Caco-2 (cell line): ENCODE measurements at regions not wholly inside any gene's neighbourhood (a gene's known extent, or its start where the extent isn't known, plus 50 kb on each side); places are given as distances from the start of the nearest gene placed in this dataset.

Experiments used
- BruUV-seq: library from RNA; stranded (reverse); fragments of 400-500 nt; replicated peaks from 2 replicates; lab custom pipeline; 2021; lab: Mats Ljungman, UMichigan
- CTCF ChIA-PET: fragments of 300-600 bp; sonication (Branson Sonifier 250); formaldehyde crosslinking; loops from one replicate; lab custom pipeline; 2022; ENCODE audit warnings: antibody characterized with exemption; lab: Charles Lee
- POLR2A ChIA-PET: fragments of 300-600 bp; sonication (Branson Sonifier 250); formaldehyde crosslinking; loops from one replicate; lab custom pipeline; 2022; ENCODE audit warnings: antibody characterized with exemption; lab: Charles Lee
- DNase-seq, 2 experiments: peaks; one replicate each; pipeline versions ENCODE4 v3.0.0 to v3.0.0-alpha.2; 2020 to 2022
- H3K27me3 ChIP-seq: replicated peaks from 2 replicates; pipeline ENCODE4 v1.6.0; 2011; ENCODE audit warnings: low read length; ENCODE audit not compliant: control insufficient read depth, insufficient read depth
- H3K36me3 ChIP-seq: 2 replicates; pipeline ENCODE4 v1.5.1; 2011; ENCODE audit warnings: low read length; ENCODE audit not compliant: control insufficient read depth, insufficient read depth
- H3K4me1 ChIP-seq: fragments of 250-450 bp; sonication (Bioruptor Pico); 2 replicates; pipeline ENCODE4 v1.5.1; 2020; ENCODE audit warnings: mild to moderate bottlenecking
- H3K4me3 ChIP-seq: 2 replicates; pipeline ENCODE4 v1.5.1; 2011; ENCODE audit warnings: low read depth, mild to moderate bottlenecking, control low read depth, low read length
- H3K9me3 ChIP-seq: fragments of 250-450 bp; sonication (Bioruptor Pico); 2 replicates; pipeline ENCODE4 v1.5.1; 2020; ENCODE audit warnings: mild to moderate bottlenecking, moderate library complexity
- H3K27ac Mint-ChIP-seq: one replicate; pipeline ENCODE4 v1.8.0; 2022; ENCODE audit warnings: mixed read lengths; ENCODE audit not compliant: unreplicated experiment
- H3K27me3 Mint-ChIP-seq: one replicate; pipeline ENCODE4 v1.8.0; 2022; ENCODE audit warnings: mixed read lengths; ENCODE audit not compliant: insufficient read depth, unreplicated experiment
- H3K36me3 Mint-ChIP-seq: one replicate; pipeline ENCODE4 v1.8.0; 2022; ENCODE audit warnings: mild to moderate bottlenecking, mixed read lengths; ENCODE audit not compliant: insufficient read depth, unreplicated experiment
- H3K4me1 Mint-ChIP-seq: one replicate; pipeline ENCODE4 v1.8.0; 2022; ENCODE audit warnings: low read depth, mixed read lengths; ENCODE audit not compliant: unreplicated experiment
- H3K4me3 Mint-ChIP-seq: one replicate; pipeline ENCODE4 v1.8.0; 2022; ENCODE audit warnings: mild to moderate bottlenecking, moderate library complexity, mixed read lengths; ENCODE audit not compliant: unreplicated experiment
- H3K9me3 Mint-ChIP-seq: one replicate; pipeline ENCODE4 v1.8.0; 2022; ENCODE audit warnings: mixed read lengths; ENCODE audit not compliant: unreplicated experiment
- intact Hi-C: fragments of 100-400 bp; cut with micrococcal nuclease; formaldehyde crosslinking; loops from one replicate; pipeline ENCODE4 v1.10.0; 2022; ENCODE audit not compliant: unreplicated experiment
- TF ChIP-seq, protein P1 (sequence below), 2 experiments: fragments of 200-600 bp in 1 of 2; IDR thresholded peaks; 1 replicate in 1 of 2; 2 replicates in 1 of 2; pipeline versions ENCODE4 v1.5.1 to v1.8.0; 2011 to 2022; ENCODE audit warnings: antibody characterized with exemption in 1 of 2, control low read depth in 1 of 2, inconsistent platforms in 1 of 2, low read depth in 1 of 2, low read length in 1 of 2, mild to moderate bottlenecking in 1 of 2, moderate library complexity in 1 of 2; ENCODE audit not compliant: insufficient read depth in 1 of 2, severe bottlenecking in 1 of 2, unreplicated experiment in 1 of 2

DNA sequence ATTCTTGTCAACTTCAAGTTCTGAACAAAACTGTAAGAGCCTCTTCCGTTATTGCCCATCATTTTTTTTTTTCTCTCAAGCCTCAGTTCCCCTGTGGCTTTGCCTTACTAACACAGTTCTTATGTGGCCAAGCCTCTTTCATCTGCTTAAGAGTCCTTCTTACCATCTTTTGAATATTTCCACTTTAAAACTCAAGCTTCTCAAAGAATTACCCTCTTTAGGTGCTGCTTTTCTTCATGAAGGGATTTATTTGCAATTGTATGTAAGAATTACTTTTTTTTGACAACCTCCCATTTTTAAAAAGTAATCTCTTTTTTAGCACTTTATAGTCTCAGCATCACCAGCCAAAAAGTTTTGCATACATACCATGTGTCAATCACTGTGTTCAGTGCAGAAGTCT is 240.2 kb upstream of the RMST start:
- Mint-ChIP-seq H3K27ac (no peak overlapping the region), H3K36me3 (no peaks in the 10 kb centered on the region), H3K27me3 (peaks cover 18% of the 10 kb centered on the region), H3K4me3 (no peak overlapping the region), H3K9me3 (no peaks in the 10 kb centered on the region), H3K4me1 (no peaks in the 10 kb centered on the region)
- H3K9me3 ChIP-seq: no peaks in the 10 kb centered on the region
- ChIA-PET POLR2A (no interaction called here), CTCF (no interaction called here)
- no peak for DNase-seq
- H3K4me3 ChIP-seq: no peak overlapping the region
- no TSS peak for BruUV-seq
- TF ChIP-seq, protein P1, sequence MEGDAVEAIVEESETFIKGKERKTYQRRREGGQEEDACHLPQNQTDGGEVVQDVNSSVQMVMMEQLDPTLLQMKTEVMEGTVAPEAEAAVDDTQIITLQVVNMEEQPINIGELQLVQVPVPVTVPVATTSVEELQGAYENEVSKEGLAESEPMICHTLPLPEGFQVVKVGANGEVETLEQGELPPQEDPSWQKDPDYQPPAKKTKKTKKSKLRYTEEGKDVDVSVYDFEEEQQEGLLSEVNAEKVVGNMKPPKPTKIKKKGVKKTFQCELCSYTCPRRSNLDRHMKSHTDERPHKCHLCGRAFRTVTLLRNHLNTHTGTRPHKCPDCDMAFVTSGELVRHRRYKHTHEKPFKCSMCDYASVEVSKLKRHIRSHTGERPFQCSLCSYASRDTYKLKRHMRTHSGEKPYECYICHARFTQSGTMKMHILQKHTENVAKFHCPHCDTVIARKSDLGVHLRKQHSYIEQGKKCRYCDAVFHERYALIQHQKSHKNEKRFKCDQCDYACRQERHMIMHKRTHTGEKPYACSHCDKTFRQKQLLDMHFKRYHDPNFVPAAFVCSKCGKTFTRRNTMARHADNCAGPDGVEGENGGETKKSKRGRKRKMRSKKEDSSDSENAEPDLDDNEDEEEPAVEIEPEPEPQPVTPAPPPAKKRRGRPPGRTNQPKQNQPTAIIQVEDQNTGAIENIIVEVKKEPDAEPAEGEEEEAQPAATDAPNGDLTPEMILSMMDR (IDR thresholded peaks at IDR 0.05; ENCODE audit: insufficient read depth in 1 of 2, low read depth in 1 of 2, low read length in 1 of 2, severe bottlenecking in 1 of 2, unreplicated experiment in 1 of 2): no peak
- no peaks in the 10 kb centered on the region for H3K36me3 ChIP-seq
- intact Hi-C loops: no loop called here
- H3K4me1 ChIP-seq: no peaks in the 10 kb centered on the region
- H3K27me3 ChIP-seq: no peaks in the 10 kb centered on the region; the same call in 1 of the 2 replicates

DNA sequence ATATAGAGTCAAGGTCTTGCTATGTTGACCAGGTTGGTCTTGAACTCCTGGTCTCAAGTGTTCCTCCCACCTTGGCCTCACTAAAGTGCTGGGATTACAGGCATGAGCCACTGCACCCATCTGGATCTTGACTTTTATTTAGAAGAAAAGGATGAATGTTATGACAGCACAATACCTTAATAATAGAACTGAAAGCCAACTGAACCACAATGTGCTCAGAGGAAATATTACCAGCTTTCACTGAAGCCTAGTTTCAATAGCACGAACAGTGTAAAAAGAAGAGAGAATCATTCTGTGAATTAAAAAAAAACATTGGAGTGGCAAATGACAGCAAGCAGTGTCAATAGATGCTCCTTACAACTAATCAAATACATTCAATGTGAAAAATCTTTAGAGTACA is 239.2 kb upstream of the RMST start:
- BruUV-seq: no TSS peak

DNA sequence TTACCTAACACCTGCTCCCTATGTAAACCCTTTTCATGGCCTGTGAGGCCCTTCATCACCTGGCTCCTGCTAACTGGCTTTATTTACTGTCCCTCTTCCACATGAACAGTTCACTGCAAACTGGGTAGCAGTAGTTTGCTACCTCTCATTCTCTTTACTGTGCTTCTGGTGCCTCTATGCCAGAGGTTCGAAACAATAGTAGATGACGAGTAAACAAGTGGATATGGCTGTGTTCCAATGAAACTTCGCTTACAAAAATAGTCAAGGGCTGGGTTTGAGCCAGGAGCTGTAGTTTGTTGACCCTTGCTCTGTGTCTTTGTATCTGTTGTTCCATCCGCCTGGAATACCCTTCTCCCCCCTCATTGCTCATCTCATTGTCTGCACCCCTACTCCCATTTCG is 233.6 kb upstream of the RMST start:
- no peak for DNase-seq
- Histone ChIP-seq H3K36me3 (no peaks in the 10 kb centered on the region), H3K4me3 (no peak overlapping the region), H3K9me3 (no peaks in the 10 kb centered on the region), H3K4me1 (no peaks in the 10 kb centered on the region), H3K27me3 (no peaks in the 10 kb centered on the region; the same call in 1 of the 2 replicates)
- TF ChIP-seq, protein P1 (IDR thresholded peaks at IDR 0.05; ENCODE audit: insufficient read depth in 1 of 2, low read depth in 1 of 2, low read length in 1 of 2, severe bottlenecking in 1 of 2, unreplicated experiment in 1 of 2): no peak
- Mint-ChIP-seq H3K4me3 (no peak overlapping the region), H3K4me1 (no peaks in the 10 kb centered on the region), H3K36me3 (no peaks in the 10 kb centered on the region), H3K9me3 (peaks cover 13% of the 10 kb centered on the region), H3K27me3 (peaks cover 10% of the 10 kb centered on the region), H3K27ac (no peak overlapping the region)
- ChIA-PET POLR2A (no interaction called here), CTCF (no interaction called here)
- intact Hi-C loops: no loop called here
- BruUV-seq: no TSS peak

More for the DNA sequence above, 239.2 kb upstream of the RMST start:
- TF ChIP-seq, protein P1 (IDR thresholded peaks at IDR 0.05; ENCODE audit: insufficient read depth in 1 of 2, low read depth in 1 of 2, low read length in 1 of 2, severe bottlenecking in 1 of 2, unreplicated experiment in 1 of 2): no peak
- no peak for DNase-seq
- Histone ChIP-seq H3K4me1 (no peaks in the 10 kb centered on the region), H3K9me3 (no peaks in the 10 kb centered on the region), H3K4me3 (no peak overlapping the region), H3K27me3 (no peaks in the 10 kb centered on the region; the same call in 1 of the 2 replicates), H3K36me3 (no peaks in the 10 kb centered on the region)
- no peaks in the 10 kb centered on the region for H3K4me1 Mint-ChIP-seq
- H3K27me3 Mint-ChIP-seq: peaks cover 13% of the 10 kb centered on the region
- POLR2A ChIA-PET: no interaction called here
- CTCF ChIA-PET: interaction anchor here (1.3 kb wide), 1 partner anchor 74 kb away, joined by 3 read pairs; no protein-coding TSS in a partner anchor
- no peak overlapping the region for H3K27ac Mint-ChIP-seq
- no peaks in the 10 kb centered on the region for H3K36me3 Mint-ChIP-seq
- intact Hi-C loops: no loop called here
- peaks cover 1% of the 10 kb centered on the region for H3K9me3 Mint-ChIP-seq
- H3K4me3 Mint-ChIP-seq: no peak overlapping the region
